ENCODE measurements at regions not wholly inside any gene's neighbourhood (a gene's known extent, or its start where the extent isn't known, plus 50 kb on each side); places are given as distances from the start of the nearest gene placed in this dataset.

DNA sequence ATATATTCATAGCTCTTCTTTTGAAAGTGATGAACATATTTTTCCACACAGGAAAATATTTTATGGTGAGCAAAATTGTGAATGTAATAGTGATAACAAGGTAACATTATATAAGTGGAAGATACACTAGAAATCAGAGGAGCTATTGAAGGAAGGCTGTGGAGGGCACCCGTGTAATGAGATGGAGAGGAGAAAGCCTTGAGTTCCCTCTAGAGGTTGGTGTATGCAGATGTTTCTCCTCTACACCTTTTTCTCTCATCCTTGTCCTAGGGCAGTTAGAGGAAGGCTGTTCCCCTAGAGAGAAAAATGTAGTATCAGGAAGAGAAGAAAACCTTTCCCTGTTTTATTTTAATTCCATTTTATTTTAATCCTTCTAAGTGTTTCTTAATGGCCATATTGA lies 54.6 kb upstream of the NRG3 start:
- H3K4me1 Mint-ChIP-seq: no peaks in the 10 kb centered on the region
- Histone ChIP-seq H3K4me2 (replicated peaks; ENCODE audit: low read depth, low read length, poor library complexity, severe bottlenecking) (no peak overlapping the region), H2AFZ (ENCODE audit: insufficient read depth, low read depth, low read length, poor library complexity, severe bottlenecking) (no peak overlapping the region), H3K27ac (ENCODE audit: low read length in 2 of 2) (no peak overlapping the region), H3K79me2 (ENCODE audit: control insufficient read depth, insufficient read depth, low read length) (no peaks in the 10 kb centered on the region), H3K4me3 (ENCODE audit: control extremely low read depth in 1 of 5, extremely low read depth in 1 of 5, insufficient read depth in 1 of 5, low read depth in 2 of 5, low read length in 4 of 5) (no peak overlapping the region), H3K27me3 (replicated peaks in 1 of 4; ENCODE audit: control extremely low read depth in 1 of 4, control insufficient read depth in 3 of 4, insufficient read depth in 4 of 4, low read length in 3 of 4) (no peaks in the 10 kb centered on the region), H3K4me1 (ENCODE audit: control insufficient read depth in 2 of 2, insufficient read depth in 2 of 2, low read length in 2 of 2) (no peaks in the 10 kb centered on the region), H4K20me1 (ENCODE audit: control insufficient read depth, insufficient read depth, low read length, poor library complexity, severe bottlenecking) (no peaks in the 10 kb centered on the region), H3K9ac (ENCODE audit: low read length) (no peak overlapping the region), H3K36me3 (replicated peaks in 1 of 2; ENCODE audit: control extremely low read depth in 1 of 2, control insufficient read depth in 1 of 2, extremely low read depth in 1 of 2, insufficient read depth in 2 of 2, low read length in 1 of 2) (no peaks in the 10 kb centered on the region), H3K9me3 (ENCODE audit: control extremely low read depth in 1 of 3, control insufficient read depth in 2 of 3, insufficient read depth in 1 of 3, low read length in 2 of 3) (no peaks in the 10 kb centered on the region)
- ChIA-PET CTCF (no interaction called here), POLR2A (no interaction called here)
- TF ChIP-seq EZH2 (IDR thresholded peaks at IDR 0.05; ENCODE audit: borderline replicate concordance, insufficient read depth, low read depth, low read length, poor library complexity, severe bottlenecking): no peak
- TF ChIP-seq, protein P1, sequence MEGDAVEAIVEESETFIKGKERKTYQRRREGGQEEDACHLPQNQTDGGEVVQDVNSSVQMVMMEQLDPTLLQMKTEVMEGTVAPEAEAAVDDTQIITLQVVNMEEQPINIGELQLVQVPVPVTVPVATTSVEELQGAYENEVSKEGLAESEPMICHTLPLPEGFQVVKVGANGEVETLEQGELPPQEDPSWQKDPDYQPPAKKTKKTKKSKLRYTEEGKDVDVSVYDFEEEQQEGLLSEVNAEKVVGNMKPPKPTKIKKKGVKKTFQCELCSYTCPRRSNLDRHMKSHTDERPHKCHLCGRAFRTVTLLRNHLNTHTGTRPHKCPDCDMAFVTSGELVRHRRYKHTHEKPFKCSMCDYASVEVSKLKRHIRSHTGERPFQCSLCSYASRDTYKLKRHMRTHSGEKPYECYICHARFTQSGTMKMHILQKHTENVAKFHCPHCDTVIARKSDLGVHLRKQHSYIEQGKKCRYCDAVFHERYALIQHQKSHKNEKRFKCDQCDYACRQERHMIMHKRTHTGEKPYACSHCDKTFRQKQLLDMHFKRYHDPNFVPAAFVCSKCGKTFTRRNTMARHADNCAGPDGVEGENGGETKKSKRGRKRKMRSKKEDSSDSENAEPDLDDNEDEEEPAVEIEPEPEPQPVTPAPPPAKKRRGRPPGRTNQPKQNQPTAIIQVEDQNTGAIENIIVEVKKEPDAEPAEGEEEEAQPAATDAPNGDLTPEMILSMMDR (IDR thresholded peaks at IDR 0.05): no peak
- DNase-seq (no peak), ATAC-seq (ENCODE audit: low read depth) (no peak)
- intact Hi-C loops (cut with micrococcal nuclease): no loop called here
- peaks cover 7% of the 10 kb centered on the region for H3K9me3 Mint-ChIP-seq (ENCODE audit: insufficient read depth)
- no peak overlapping the region for H3K4me3 Mint-ChIP-seq
- no CpG with 5 or more reads among the region's 1 CpG for WGBS (ENCODE audit: insufficient coverage)
- no peaks in the 10 kb centered on the region for H3K27me3 Mint-ChIP-seq
- H3K27ac Mint-ChIP-seq: no peak overlapping the region

Measured in B cell (primary cell).